ENCODE measurements at regions not wholly inside any gene's neighbourhood (a gene's known extent, or its start where the extent isn't known, plus 50 kb on each side); places are given as distances from the start of the nearest gene placed in this dataset.
"Not testable (repeated sequence)": the region's sequence is repeated elsewhere in the genome, so short reads cannot be mapped to it uniquely, and the experiment has no call there.

DNA sequence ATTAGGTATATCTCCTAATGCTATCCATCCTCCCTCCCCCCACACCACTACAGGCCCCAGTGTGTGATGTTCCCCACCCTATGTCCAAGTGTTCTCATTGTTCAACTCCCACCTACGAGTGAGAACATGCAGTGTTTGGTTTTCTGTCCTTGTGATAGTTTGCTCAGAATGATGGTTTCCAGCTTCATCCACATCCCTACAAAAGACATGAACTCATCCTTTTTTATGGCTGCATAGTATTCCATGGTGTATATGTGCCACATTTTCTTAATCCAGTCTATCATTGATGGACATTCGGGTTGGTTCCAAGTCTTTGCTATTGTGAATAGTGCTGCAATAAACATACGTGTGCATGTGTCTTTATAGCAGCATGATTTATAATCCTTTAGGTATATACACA lies 53.8 kb upstream of the HIVEP2 start:
- ATAC-seq; intact Hi-C loops (cut with DNase I); DNase-seq (ENCODE audit: low spot score): not testable (repeated sequence)

DNA sequence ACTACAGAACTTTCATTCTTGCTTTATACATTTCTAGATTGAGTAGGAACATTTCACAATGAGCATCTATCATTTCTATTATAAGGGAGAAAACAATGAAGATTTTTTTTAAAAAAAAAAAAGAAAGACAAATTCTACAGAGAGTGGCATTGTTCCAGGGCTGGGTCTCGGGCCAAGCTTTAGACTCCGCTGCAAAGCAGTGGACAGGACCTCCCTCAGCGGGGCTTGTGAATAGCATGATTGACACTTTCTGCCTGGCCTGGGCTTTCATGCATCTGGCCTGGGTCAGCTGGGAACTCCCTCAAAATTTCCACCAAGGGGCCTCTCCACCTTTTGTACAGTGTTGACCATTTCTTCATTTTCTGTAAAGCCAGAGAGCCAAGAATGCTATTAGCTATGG lies 55.8 kb upstream of the HIVEP2 start:
- DNase-seq (ENCODE audit: low spot score) (no peak), ATAC-seq (no peak)
- intact Hi-C loops (cut with DNase I), result no loop called here

DNA sequence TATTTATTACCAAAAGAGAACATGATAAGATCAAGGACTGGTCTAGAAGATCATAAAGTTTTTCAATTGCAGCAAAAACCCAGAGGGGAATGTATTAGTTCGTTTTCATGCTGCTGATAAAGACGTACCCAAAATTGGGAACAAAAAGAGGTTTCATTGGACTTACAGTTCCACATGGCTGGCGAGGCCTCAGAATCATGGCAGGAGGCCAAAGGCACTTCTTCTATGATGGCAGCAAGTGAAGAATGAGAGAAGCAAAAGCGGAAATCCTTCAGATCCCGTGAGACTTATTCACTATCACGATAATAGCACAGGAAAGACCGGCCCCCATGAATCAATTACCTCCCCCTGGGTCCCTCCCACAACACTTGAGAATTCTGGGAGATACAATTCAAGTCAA lies 57.7 kb upstream of the HIVEP2 start:
- no peak for ATAC-seq
- no peak for DNase-seq (ENCODE audit: low spot score)
- intact Hi-C loops (cut with DNase I), result no loop called here

DNA sequence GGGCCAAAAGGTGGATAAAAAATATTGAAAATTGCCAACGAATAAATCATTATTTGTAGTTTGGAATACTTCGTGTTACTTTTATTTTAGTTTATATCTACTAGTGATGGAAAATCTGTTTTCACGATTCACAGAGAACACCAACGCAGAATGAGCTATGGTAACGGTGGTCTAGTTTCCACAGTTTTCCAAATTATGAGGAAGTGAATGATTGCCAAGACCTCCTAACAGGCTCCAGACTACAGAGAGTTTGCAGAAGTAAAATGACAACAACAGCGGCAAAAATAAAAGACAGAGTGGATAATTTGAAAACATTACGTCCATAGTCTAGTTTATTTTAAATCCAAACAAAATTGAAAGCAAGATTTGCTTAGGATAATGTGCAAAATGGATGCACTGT lies 57.0 kb upstream of the AIG1 start:
- DNase-seq (ENCODE audit: low spot score) (no peak), ATAC-seq (no peak)
- intact Hi-C loops (cut with DNase I), result no loop called here

DNA sequence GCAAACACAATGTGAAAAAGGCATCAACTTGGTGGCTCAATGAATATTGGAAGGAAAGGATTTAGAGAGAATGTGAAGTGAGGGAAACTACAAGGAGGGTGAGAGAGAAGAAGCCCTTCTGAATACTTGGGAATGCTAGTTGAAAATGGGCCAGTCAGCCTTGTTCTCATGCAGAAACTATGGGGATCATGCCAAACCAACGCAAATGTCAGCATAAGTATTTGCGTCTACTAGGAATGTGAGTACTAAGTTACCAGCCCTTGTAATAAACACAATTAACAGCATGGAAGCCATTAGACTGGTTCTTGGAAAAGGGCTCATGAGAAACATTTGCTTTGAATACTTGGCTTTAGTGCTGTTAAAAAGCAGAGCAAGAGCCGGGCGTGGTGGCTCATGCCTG lies 54.9 kb upstream of the AIG1 start:
- DNase-seq (ENCODE audit: low spot score) (no peak), ATAC-seq (no peak)
- intact Hi-C loops (cut with DNase I), result no loop called here

DNA sequence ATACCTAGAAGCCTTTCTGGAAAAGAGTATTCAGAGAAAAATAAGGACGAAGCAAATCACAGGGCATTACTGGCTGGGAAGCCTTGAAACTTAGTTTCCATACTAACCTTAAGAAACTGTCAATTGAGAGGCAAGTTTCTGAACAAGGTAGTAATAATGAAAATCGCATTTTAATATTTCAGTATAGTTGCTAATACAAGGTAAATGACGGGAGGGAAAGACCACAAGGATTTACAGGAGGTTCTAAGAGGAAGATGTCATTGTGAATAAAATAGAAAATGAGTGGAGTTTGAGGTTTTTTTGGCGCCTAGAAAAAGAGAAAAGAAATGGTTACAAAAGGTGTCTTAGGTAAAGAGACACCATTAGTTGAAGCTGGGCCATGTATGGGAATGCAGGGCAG lies 53.9 kb upstream of the AIG1 start:
- intact Hi-C loops (cut with DNase I), result no loop called here

DNA sequence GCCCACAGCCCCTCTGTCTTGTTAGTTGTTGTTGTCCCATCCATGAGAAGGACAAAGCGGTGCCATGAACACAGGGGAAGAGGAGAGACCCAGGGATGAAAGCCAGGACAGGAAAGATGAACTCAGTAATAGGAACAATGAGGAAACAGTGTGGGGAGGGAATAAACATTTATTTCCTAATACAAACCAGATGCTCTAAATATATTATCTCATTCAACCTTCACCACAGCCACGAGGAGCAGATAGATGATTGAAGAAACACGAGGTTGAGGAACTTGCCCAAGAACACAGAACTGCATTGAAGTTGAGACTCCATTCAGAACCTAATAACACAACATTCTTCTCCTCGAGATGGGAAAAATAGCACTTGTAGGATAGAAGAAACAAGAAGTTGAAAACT lies 53.0 kb upstream of the AIG1 start:
- ATAC-seq (peak; percentile 95), DNase-seq (ENCODE audit: low spot score) (no peak)
- intact Hi-C loops (cut with DNase I), result no loop called here

More for the DNA sequence above, 53.9 kb upstream of the AIG1 start:
- ATAC-seq (no peak), DNase-seq (ENCODE audit: low spot score) (no peak)

DNA sequence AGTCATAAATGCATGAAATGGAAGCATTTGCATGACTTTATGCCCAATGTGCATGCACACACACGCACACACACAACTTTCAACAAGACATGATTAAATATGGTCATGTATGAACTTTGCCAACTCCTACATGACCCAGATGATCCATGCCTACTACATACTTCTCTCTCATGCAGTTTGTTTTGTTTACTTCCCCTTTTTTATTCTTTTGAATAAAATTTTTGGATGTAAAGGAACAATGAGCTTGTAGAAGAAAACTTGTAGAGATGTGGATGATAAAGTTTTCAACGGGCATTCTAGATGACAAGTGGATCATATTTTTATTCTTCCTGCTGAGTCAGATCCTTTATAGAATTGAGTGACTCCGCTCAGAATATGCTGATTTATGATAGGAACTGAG lies 50.8 kb upstream of the AIG1 start:
- ATAC-seq (no peak), DNase-seq (ENCODE audit: low spot score) (no peak)
- intact Hi-C loops (cut with DNase I), result no loop called here
